Neural progenitor cell (in vitro differentiated cells): ENCODE measurements at regions not wholly inside any gene's neighbourhood (a gene's known extent, or its start where the extent isn't known, plus 50 kb on each side); places are given as distances from the start of the nearest gene placed in this dataset.

ENCODE experiments used
- DNase-seq: peaks from one replicate; pipeline ENCODE4 v3.0.0-alpha.2; 2016; ENCODE audit warnings: low spot score
- H2AFZ ChIP-seq: fragments of 200-600 bp; sonication (generic); replicated peaks from 2 replicates; pipeline ENCODE4 v1.6.1; 2016; ENCODE audit warnings: antibody characterized with exemption
- H3F3A ChIP-seq: fragments of 200-600 bp; sonication (generic); 2 replicates; pipeline ENCODE4 v1.6.1; 2016; ENCODE audit warnings: antibody characterized with exemption, low read depth
- H3K27ac ChIP-seq: fragments of 200-600 bp; sonication (generic); 2 replicates; pipeline ENCODE4 v1.5.1; 2016; ENCODE audit warnings: mild to moderate bottlenecking
- H3K27me3 ChIP-seq: fragments of 200-600 bp; sonication (generic); 2 replicates; pipeline ENCODE4 v1.6.1; 2016; ENCODE audit warnings: mild to moderate bottlenecking, moderate library complexity
- H3K36me3 ChIP-seq: fragments of 200-600 bp; sonication (generic); 2 replicates; pipeline ENCODE4 v1.5.1; 2016
- H3K4me1 ChIP-seq: fragments of 200-600 bp; sonication (generic); 2 replicates; pipeline ENCODE4 v1.6.1; 2016; ENCODE audit warnings: mixed run types
- H3K4me2 ChIP-seq: fragments of 200-600 bp; sonication (generic); 2 replicates; pipeline ENCODE4 v1.6.1; 2016
- H3K4me3 ChIP-seq: fragments of 200-600 bp; sonication (generic); 2 replicates; pipeline ENCODE4 v1.5.1; 2016
- H3K79me2 ChIP-seq: fragments of 200-600 bp; sonication (generic); 2 replicates; pipeline ENCODE4 v1.6.1; 2016; ENCODE audit warnings: low read depth
- H3K9ac ChIP-seq: fragments of 200-600 bp; sonication (generic); 2 replicates; pipeline ENCODE4 v1.6.1; 2016
- H3K9me3 ChIP-seq: fragments of 200-600 bp; sonication (generic); 2 replicates; pipeline ENCODE4 v1.5.1; 2016; ENCODE audit warnings: low read depth
- H4K20me1 ChIP-seq: fragments of 200-600 bp; sonication (generic); 2 replicates; pipeline ENCODE4 v1.6.1; 2016; ENCODE audit warnings: low read depth
- H3K27ac Mint-ChIP-seq: 3 replicates; pipeline ENCODE4 v1.8.0; 2021; ENCODE audit warnings: mixed read lengths
- H3K27me3 Mint-ChIP-seq: 2 replicates; pipeline ENCODE4 v1.8.0; 2022; ENCODE audit warnings: low read depth, mild to moderate bottlenecking, inconsistent platforms, moderate library complexity, mixed read lengths; ENCODE audit not compliant: insufficient read depth
- H3K36me3 Mint-ChIP-seq: 3 replicates; pipeline ENCODE4 v1.8.0; 2021; ENCODE audit warnings: mixed read lengths
- H3K4me1 Mint-ChIP-seq: 3 replicates; pipeline ENCODE4 v1.8.0; 2021; ENCODE audit warnings: mixed read lengths
- H3K4me3 Mint-ChIP-seq: 3 replicates; pipeline ENCODE4 v1.8.0; 2021; ENCODE audit warnings: mild to moderate bottlenecking, moderate library complexity, mixed read lengths
- H3K9me3 Mint-ChIP-seq: 3 replicates; pipeline ENCODE4 v1.8.0; 2020; ENCODE audit warnings: mixed read lengths
- EZH2 ChIP-seq: fragments of 200-600 bp; sonication (generic); IDR thresholded peaks from 2 replicates; pipeline ENCODE4 v1.6.1; 2017; ENCODE audit warnings: antibody characterized with exemption, mild to moderate bottlenecking, moderate library complexity
- EZH2phosphoT487 ChIP-seq: fragments of 200-600 bp; sonication (generic); IDR thresholded peaks from 2 replicates; pipeline ENCODE4 v1.6.1; 2017; ENCODE audit warnings: antibody characterized with exemption
- TF ChIP-seq, protein P1 (sequence below): fragments of 200-600 bp; sonication (generic); IDR thresholded peaks from 2 replicates; pipeline ENCODE4 v1.5.1; 2017; ENCODE audit warnings: antibody characterized with exemption, mild to moderate bottlenecking

DNA sequence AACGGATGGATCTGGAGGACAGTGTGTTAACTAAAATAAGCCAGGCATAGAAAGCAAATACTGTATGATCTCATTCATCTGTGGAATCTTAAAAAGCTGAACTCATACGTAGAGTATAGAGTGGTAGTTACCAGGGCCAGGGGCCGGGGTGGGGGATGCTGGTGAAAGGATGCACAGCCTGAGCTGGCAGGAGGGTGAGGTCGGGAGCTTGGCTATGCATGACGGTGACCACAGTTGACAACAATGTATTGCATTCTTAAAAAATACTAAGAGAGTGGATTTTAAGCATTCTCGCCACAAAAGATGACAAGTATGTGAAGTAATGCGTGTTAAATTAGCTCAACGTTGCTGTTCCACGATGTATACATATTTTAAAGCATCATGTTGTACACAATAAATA is 351.3 kb downstream of the TMEM121 start:
- no peaks in the 10 kb centered on the region for H3K27me3 Mint-ChIP-seq
- Histone ChIP-seq H3K4me2 (no peak overlapping the region), H3K4me1 (no peaks in the 10 kb centered on the region), H3K27me3 (no peaks in the 10 kb centered on the region), H3K9ac (no peak overlapping the region), H3F3A (no peaks in the 10 kb centered on the region), H3K4me3 (no peak overlapping the region), H3K79me2 (no peaks in the 10 kb centered on the region), H4K20me1 (no peaks in the 10 kb centered on the region), H2AFZ (no peak overlapping the region), H3K27ac (no peak overlapping the region), H3K9me3 (peaks cover 28% of the 10 kb centered on the region), H3K36me3 (no peaks in the 10 kb centered on the region)
- no peak overlapping the region for H3K27ac Mint-ChIP-seq
- DNase-seq, result no peak
- H3K36me3 Mint-ChIP-seq, result no peaks in the 10 kb centered on the region
- TF ChIP-seq EZH2phosphoT487, result no peak
- TF ChIP-seq EZH2, result no peak
- TF ChIP-seq, protein P1, sequence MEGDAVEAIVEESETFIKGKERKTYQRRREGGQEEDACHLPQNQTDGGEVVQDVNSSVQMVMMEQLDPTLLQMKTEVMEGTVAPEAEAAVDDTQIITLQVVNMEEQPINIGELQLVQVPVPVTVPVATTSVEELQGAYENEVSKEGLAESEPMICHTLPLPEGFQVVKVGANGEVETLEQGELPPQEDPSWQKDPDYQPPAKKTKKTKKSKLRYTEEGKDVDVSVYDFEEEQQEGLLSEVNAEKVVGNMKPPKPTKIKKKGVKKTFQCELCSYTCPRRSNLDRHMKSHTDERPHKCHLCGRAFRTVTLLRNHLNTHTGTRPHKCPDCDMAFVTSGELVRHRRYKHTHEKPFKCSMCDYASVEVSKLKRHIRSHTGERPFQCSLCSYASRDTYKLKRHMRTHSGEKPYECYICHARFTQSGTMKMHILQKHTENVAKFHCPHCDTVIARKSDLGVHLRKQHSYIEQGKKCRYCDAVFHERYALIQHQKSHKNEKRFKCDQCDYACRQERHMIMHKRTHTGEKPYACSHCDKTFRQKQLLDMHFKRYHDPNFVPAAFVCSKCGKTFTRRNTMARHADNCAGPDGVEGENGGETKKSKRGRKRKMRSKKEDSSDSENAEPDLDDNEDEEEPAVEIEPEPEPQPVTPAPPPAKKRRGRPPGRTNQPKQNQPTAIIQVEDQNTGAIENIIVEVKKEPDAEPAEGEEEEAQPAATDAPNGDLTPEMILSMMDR, result no peak
- H3K4me1 Mint-ChIP-seq, result no peaks in the 10 kb centered on the region
- H3K4me3 Mint-ChIP-seq, result no peak overlapping the region
- H3K9me3 Mint-ChIP-seq, result peaks cover 49% of the 10 kb centered on the region

DNA sequence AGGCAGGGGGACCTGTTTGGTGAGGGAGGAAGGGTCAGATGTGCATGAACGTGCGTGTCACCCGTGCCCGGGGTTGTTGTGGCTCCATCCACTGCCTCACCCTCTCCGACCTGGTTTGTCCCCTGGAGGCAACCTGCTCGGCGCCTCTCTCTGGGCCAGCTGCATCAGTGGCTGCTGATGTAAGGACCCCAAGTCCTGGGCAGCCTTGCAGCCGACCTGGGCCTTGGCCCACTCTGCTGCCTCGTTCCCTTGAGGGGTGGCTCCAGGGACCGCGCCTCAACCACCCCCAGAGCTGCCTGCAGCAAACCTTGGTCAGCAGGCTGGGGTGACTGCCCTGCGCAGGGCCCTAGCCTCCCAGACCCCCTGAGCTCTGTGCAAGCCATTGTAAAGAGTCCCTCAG is 351.7 kb downstream of the TMEM121 start:
- Mint-ChIP-seq H3K4me3 (no peak overlapping the region), H3K9me3 (peaks cover 53% of the 10 kb centered on the region), H3K4me1 (no peaks in the 10 kb centered on the region), H3K27ac (no peak overlapping the region), H3K27me3 (no peaks in the 10 kb centered on the region), H3K36me3 (no peaks in the 10 kb centered on the region)
- Histone ChIP-seq H3K4me3 (no peak overlapping the region), H3K9ac (no peak overlapping the region), H3K27ac (no peak overlapping the region), H3K79me2 (no peaks in the 10 kb centered on the region), H3K9me3 (peaks cover 25% of the 10 kb centered on the region), H4K20me1 (no peaks in the 10 kb centered on the region), H2AFZ (no peak overlapping the region), H3K4me1 (no peaks in the 10 kb centered on the region), H3F3A (no peaks in the 10 kb centered on the region), H3K27me3 (no peaks in the 10 kb centered on the region), H3K4me2 (no peak overlapping the region), H3K36me3 (no peaks in the 10 kb centered on the region)
- TF ChIP-seq, protein P1, result no peak
- no peak for TF ChIP-seq EZH2phosphoT487
- no peak for TF ChIP-seq EZH2
- DNase-seq, result no peak

DNA sequence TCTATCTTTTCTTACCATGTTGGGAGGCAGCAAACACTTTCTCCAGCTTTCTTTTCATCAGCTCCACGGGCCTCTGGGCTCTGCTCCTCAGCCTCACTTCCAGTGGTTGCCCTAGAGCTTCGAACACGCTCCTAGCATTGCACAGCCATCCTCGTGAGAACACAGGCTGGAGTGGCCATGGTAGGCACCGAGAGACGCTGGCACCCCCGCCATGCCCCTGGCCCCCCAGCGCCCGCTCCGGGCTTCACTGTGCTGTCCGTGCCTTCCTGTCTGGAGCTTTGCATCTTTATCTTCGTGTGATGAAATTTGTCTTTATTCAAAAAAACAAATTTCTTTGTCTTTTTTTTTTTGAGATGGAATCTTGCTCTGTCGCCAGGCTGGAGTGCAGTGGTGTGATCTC is 352.2 kb downstream of the TMEM121 start:
- H3K36me3 ChIP-seq, result no peaks in the 10 kb centered on the region
- no peaks in the 10 kb centered on the region for H4K20me1 ChIP-seq
- no peaks in the 10 kb centered on the region for H3F3A ChIP-seq
- Mint-ChIP-seq H3K9me3 (peaks cover 53% of the 10 kb centered on the region), H3K27me3 (no peaks in the 10 kb centered on the region), H3K36me3 (no peaks in the 10 kb centered on the region), H3K4me3 (no peak overlapping the region), H3K27ac (no peak overlapping the region), H3K4me1 (no peaks in the 10 kb centered on the region)
- H3K9ac ChIP-seq, result no peak overlapping the region
- no peaks in the 10 kb centered on the region for H3K79me2 ChIP-seq
- H2AFZ ChIP-seq, result no peak overlapping the region
- H3K9me3 ChIP-seq, result peaks cover 20% of the 10 kb centered on the region
- TF ChIP-seq EZH2 (no peak), EZH2phosphoT487 (no peak)
- TF ChIP-seq, protein P1, result no peak
- H3K4me2 ChIP-seq, result no peak overlapping the region
- no peak for DNase-seq
- no peaks in the 10 kb centered on the region for H3K4me1 ChIP-seq
- no peak overlapping the region for H3K4me3 ChIP-seq
- no peaks in the 10 kb centered on the region for H3K27me3 ChIP-seq
- no peak overlapping the region for H3K27ac ChIP-seq

DNA sequence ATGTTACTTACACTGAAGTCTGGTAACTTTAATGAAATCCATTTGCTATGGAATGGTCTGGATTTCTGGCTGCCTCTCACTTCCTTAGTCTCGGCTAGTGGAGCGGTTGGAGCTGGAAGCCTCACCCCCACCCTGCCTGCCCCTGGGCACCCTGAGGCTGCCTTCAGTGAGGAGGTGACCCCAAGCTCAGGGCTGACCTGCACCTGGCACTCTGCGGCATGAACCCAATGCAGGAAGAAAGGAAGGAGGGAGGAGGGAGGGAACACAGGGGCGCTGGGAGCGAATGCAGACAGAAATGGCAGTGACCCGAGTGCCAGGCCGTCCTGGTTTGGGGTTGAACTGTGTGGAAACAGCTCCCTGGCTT is 353.1 kb downstream of the TMEM121 start:
- no peak overlapping the region for H3K27ac ChIP-seq
- no peaks in the 10 kb centered on the region for H3K4me1 ChIP-seq
- no peak overlapping the region for H2AFZ ChIP-seq
- no peak overlapping the region for H3K27ac Mint-ChIP-seq
- H3K36me3 ChIP-seq, result no peaks in the 10 kb centered on the region
- peaks cover 3% of the 10 kb centered on the region for H3K27me3 Mint-ChIP-seq
- H3K27me3 ChIP-seq, result no peaks in the 10 kb centered on the region
- no peaks in the 10 kb centered on the region for H3K4me1 Mint-ChIP-seq
- no peak overlapping the region for H3K4me2 ChIP-seq
- DNase-seq, result no peak
- TF ChIP-seq, protein P1, result no peak
- TF ChIP-seq EZH2phosphoT487, result no peak
- TF ChIP-seq EZH2, result no peak
- no peak overlapping the region for H3K9ac ChIP-seq
- H3K79me2 ChIP-seq, result no peaks in the 10 kb centered on the region
- peaks cover 51% of the 10 kb centered on the region for H3K9me3 Mint-ChIP-seq
- no peaks in the 10 kb centered on the region for H3F3A ChIP-seq
- H3K9me3 ChIP-seq, result peaks cover 14% of the 10 kb centered on the region
- H4K20me1 ChIP-seq, result no peaks in the 10 kb centered on the region
- H3K4me3 ChIP-seq, result no peak overlapping the region
- no peak overlapping the region for H3K4me3 Mint-ChIP-seq
- H3K36me3 Mint-ChIP-seq, result no peaks in the 10 kb centered on the region
